Osteoblast (primary cell): ENCODE measurements at regions not wholly inside any gene's neighbourhood (a gene's known extent, or its start where the extent isn't known, plus 50 kb on each side); places are given as distances from the start of the nearest gene placed in this dataset.

ENCODE experiments used
- DNase-seq: peaks from one replicate; pipeline ENCODE4 v3.0.0; 2011; ENCODE audit warnings: low spot score, mixed read lengths; ENCODE audit not compliant: insufficient read length; ENCODE audit errors: missing footprints
- H2AFZ ChIP-seq: 2 replicates; pipeline ENCODE4 v1.6.0; 2011; ENCODE audit warnings: mild to moderate bottlenecking, low read length
- H3K27ac ChIP-seq: 2 replicates; pipeline ENCODE4 v1.5.1; 2011; ENCODE audit warnings: mild to moderate bottlenecking, low read depth, low read length, moderate library complexity
- H3K27me3 ChIP-seq: 2 replicates; pipeline ENCODE4 v1.6.0; 2012; ENCODE audit warnings: mild to moderate bottlenecking, control low read depth, inconsistent platforms, low read length, moderate library complexity; ENCODE audit not compliant: insufficient read depth
- H3K36me3 ChIP-seq: 2 replicates; pipeline ENCODE4 v1.5.1; 2011; ENCODE audit warnings: mild to moderate bottlenecking, low read length, control low read depth, moderate library complexity; ENCODE audit not compliant: insufficient read depth
- H3K4me1 ChIP-seq: 2 replicates; pipeline ENCODE4 v1.5.1; 2011; ENCODE audit warnings: mild to moderate bottlenecking, low read length, control low read depth, moderate library complexity; ENCODE audit not compliant: insufficient read depth
- H3K4me2 ChIP-seq: 2 replicates; pipeline ENCODE4 v1.6.0; 2011; ENCODE audit warnings: mild to moderate bottlenecking, low read length; ENCODE audit not compliant: insufficient read depth
- H3K4me3 ChIP-seq: fragments of 200-600 bp; sonication (generic); 3 replicates; pipeline ENCODE4 v1.5.1; 2012; ENCODE audit warnings: mild to moderate bottlenecking, low read length, inconsistent platforms; ENCODE audit not compliant: insufficient read depth
- H3K79me2 ChIP-seq: 2 replicates; pipeline ENCODE4 v1.6.0; 2012; ENCODE audit warnings: mild to moderate bottlenecking, low read length, control low read depth, inconsistent platforms; ENCODE audit not compliant: insufficient read depth
- H3K9me3 ChIP-seq: 2 replicates; pipeline ENCODE4 v1.5.1; 2011; ENCODE audit warnings: low read depth, low read length, control low read depth
- H4K20me1 ChIP-seq: 2 replicates; pipeline ENCODE4 v1.6.0; 2012; ENCODE audit warnings: mild to moderate bottlenecking, low read length, control low read depth; ENCODE audit not compliant: insufficient read depth
- CTCF ChIP-seq: IDR thresholded peaks from 2 replicates; pipeline ENCODE4 v1.5.1; 2011; ENCODE audit warnings: mild to moderate bottlenecking, low read depth, low read length, moderate library complexity; ENCODE audit errors: extremely low read depth

- Histone ChIP-seq H4K20me1 (no peaks in the 10 kb centered on the region), H3K27me3 (no peaks in the 10 kb centered on the region), H3K36me3 (no peaks in the 10 kb centered on the region), H3K4me3 (no peak overlapping the region), H2AFZ (no peak overlapping the region), H3K4me2 (no peak overlapping the region), H3K27ac (no peak overlapping the region), H3K79me2 (no peaks in the 10 kb centered on the region), H3K9me3 (no peaks in the 10 kb centered on the region), H3K4me1 (peaks cover 6% of the 10 kb centered on the region)
- TF ChIP-seq CTCF: no peak
- no peak for DNase-seq
Measured at GRCh38 chr2:8223695-8224346, 458.0 kb upstream of the ID2 start.

GRCh38 chr2:8224347-8225190, 457.3 kb upstream of the ID2 start:
- H3K27ac ChIP-seq: no peak overlapping the region
- H3K36me3 ChIP-seq: no peaks in the 10 kb centered on the region
- no peak overlapping the region for H3K4me2 ChIP-seq
- no peaks in the 10 kb centered on the region for H3K79me2 ChIP-seq
- no peaks in the 10 kb centered on the region for H3K27me3 ChIP-seq
- H4K20me1 ChIP-seq: no peaks in the 10 kb centered on the region
- no peaks in the 10 kb centered on the region for H3K9me3 ChIP-seq
- DNase-seq: no peak
- no peak overlapping the region for H2AFZ ChIP-seq
- no peak for TF ChIP-seq CTCF
- no peak overlapping the region for H3K4me3 ChIP-seq
- H3K4me1 ChIP-seq: peaks cover 9% of the 10 kb centered on the region

- Histone ChIP-seq H4K20me1 (no peaks in the 10 kb centered on the region), H3K4me3 (no peak overlapping the region), H3K36me3 (no peaks in the 10 kb centered on the region), H3K9me3 (no peaks in the 10 kb centered on the region), H3K27me3 (no peaks in the 10 kb centered on the region), H2AFZ (no peak overlapping the region), H3K79me2 (no peaks in the 10 kb centered on the region), H3K4me2 (no peak overlapping the region), H3K4me1 (peaks cover 12% of the 10 kb centered on the region), H3K27ac (no peak overlapping the region)
- no peak for TF ChIP-seq CTCF
- no peak for DNase-seq
Measured at GRCh38 chr2:8225266-8225665, 456.6 kb upstream of the ID2 start.

- Histone ChIP-seq H3K36me3 (no peaks in the 10 kb centered on the region), H3K4me1 (peaks cover 8% of the 10 kb centered on the region), H2AFZ (no peak overlapping the region), H3K4me3 (no peak overlapping the region), H3K79me2 (no peaks in the 10 kb centered on the region), H3K27ac (no peak overlapping the region), H3K9me3 (no peaks in the 10 kb centered on the region), H3K27me3 (no peaks in the 10 kb centered on the region), H3K4me2 (no peak overlapping the region), H4K20me1 (no peaks in the 10 kb centered on the region)
- no peak for TF ChIP-seq CTCF
- DNase-seq: no peak
Measured at GRCh38 chr2:8225798-8226197, 456.1 kb upstream of the ID2 start.
